HUES6 (cell line): ENCODE measurements at regions not wholly inside any gene's neighbourhood (a gene's known extent, or its start where the extent isn't known, plus 50 kb on each side); places are given as distances from the start of the nearest gene placed in this dataset.
A peak's percentile ranks its signal among the peaks of the same experiment; 100 is the strongest.
"Not testable (repeated sequence)": the region's sequence is repeated elsewhere in the genome, so short reads cannot be mapped to it uniquely, and the experiment has no call there.

ENCODE experiments used
- H3K27ac ChIP-seq: 2 replicates; pipeline ENCODE4 v1.7.0; 2013; ENCODE audit warnings: low read depth, mild to moderate bottlenecking, low read length, inconsistent platforms
- H3K27me3 ChIP-seq: 2 replicates; pipeline ENCODE4 v1.6.1; 2013; ENCODE audit warnings: low read length; ENCODE audit not compliant: control insufficient read depth, insufficient read depth
- H3K36me3 ChIP-seq: 2 replicates; pipeline ENCODE4 v1.6.1; 2013; ENCODE audit warnings: low read length; ENCODE audit not compliant: control insufficient read depth, insufficient read depth
- H3K4me1 ChIP-seq: 2 replicates; pipeline ENCODE4 v1.6.1; 2013; ENCODE audit warnings: low read length; ENCODE audit not compliant: control insufficient read depth, insufficient read depth
- H3K4me3 ChIP-seq: 2 replicates; pipeline ENCODE4 v1.5.1; 2013; ENCODE audit warnings: low read depth, low read length
- H3K9ac ChIP-seq: one replicate; pipeline ENCODE4 v1.6.1; 2013; ENCODE audit warnings: mild to moderate bottlenecking, low read length
- H3K9me3 ChIP-seq: 2 replicates; pipeline ENCODE4 v1.6.1; 2013; ENCODE audit warnings: low read depth, low read length; ENCODE audit not compliant: control insufficient read depth, insufficient read depth

GRCh38 chr7:119065966-119066365, 841.5 kb downstream of the ANKRD7 start:
- Histone ChIP-seq H3K9me3 (no peaks in the 10 kb centered on the region), H3K27ac (no peak overlapping the region), H3K9ac (no peak overlapping the region), H3K36me3 (no peaks in the 10 kb centered on the region), H3K27me3 (no peaks in the 10 kb centered on the region), H3K4me3 (no peak overlapping the region), H3K4me1 (no peaks in the 10 kb centered on the region; the same call in 1 of the 2 replicates)

- no peak overlapping the region for H3K27ac ChIP-seq
- no peaks in the 10 kb centered on the region for H3K27me3 ChIP-seq
- H3K36me3 ChIP-seq = no peaks in the 10 kb centered on the region
- H3K9me3 ChIP-seq = no peaks in the 10 kb centered on the region; the same call in 1 of the 2 replicates
- no peaks in the 10 kb centered on the region for H3K4me1 ChIP-seq
- H3K4me3 ChIP-seq = no peak overlapping the region
- no peak overlapping the region for H3K9ac ChIP-seq
These were observed 861.5 kb downstream of the ANKRD7 start for GRCh38 chr7:119086026-119086425.

DNA sequence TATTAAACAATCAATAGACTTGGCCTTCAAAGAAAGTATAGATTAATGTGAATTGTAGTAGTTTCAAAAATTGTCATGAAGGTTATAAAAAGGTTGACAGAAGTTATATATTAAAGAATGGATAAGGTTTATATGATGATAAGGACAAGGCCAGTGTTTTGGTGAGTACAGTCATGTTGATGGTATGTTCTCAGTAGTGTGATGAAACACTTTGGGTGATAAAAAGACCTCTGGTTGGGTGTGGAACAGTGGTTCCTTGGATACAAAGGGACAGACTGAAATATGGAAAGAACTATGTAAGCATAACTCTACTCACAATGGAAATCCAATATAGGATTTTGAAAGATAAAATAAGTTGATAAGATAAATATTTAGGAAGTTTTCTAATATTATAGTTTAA, 866.3 kb downstream of the ANKRD7 start:
- Histone ChIP-seq H3K4me1 (no peaks in the 10 kb centered on the region), H3K9me3 (peaks cover 13% of the 10 kb centered on the region)

DNA sequence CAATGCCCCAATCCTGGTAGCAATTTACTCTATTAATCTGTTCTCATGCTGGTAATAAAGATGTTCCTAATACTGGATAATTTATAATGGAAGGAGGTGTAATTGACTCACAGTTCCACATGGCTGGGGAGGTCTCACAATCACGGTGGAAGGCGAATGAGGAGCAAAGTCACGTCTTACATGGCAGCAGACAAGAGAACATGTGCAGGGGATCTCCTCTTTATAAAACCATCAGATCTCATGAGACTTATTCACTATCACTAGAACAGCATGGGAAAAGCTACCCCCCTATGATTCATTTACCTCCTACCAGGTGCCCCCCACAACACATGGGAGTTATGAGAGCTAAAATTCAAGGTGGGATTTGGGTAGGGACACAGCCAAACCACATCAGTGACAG, 872.2 kb downstream of the ANKRD7 start:
- H3K9ac ChIP-seq = no peak overlapping the region
- H3K4me1 ChIP-seq = peaks cover 23% of the 10 kb centered on the region
- no peak overlapping the region for H3K4me3 ChIP-seq
- peaks cover 30% of the 10 kb centered on the region for H3K9me3 ChIP-seq
- H3K36me3 ChIP-seq = peaks cover 3% of the 10 kb centered on the region; the same call in 1 of the 2 replicates
- no peaks in the 10 kb centered on the region for H3K27me3 ChIP-seq
- no peak overlapping the region for H3K27ac ChIP-seq

More for the DNA sequence above, 866.3 kb downstream of the ANKRD7 start:
- Histone ChIP-seq H3K9ac (no peak overlapping the region), H3K27me3 (no peaks in the 10 kb centered on the region), H3K36me3 (no peaks in the 10 kb centered on the region), H3K27ac (no peak overlapping the region), H3K4me3 (no peak overlapping the region)

DNA sequence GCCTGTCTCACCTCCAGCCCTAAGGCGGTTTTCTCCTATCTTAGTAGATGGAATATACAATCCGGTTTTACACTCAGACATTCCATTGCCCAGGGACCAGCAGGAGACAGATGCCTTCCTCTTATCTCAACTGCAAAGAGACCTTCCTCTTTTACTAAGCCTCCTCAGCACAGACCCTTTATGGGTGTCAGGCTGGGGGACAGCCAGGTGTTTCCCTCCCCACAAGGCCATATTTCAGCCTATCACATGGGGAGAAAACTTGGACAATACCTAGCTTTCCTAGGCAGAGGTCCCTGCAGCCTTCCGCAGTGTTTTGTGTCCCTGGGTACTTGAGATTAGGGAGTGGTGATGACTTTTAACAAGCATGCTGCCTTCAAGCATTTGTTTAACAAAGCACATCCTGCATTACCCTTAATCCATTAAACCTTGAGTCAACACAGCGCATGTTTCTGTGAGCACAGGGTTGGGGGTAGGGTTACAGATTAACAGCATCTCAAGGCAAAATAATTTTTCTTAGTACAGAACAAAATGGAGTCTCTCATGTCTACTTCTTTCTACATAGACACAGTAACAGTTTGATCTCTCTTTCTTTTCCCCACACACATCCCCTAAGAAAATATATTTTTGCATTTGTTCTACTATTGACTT, 876.2 kb downstream of the ANKRD7 start:
- Histone ChIP-seq H3K9me3 (peaks cover 18% of the 10 kb centered on the region), H3K27ac (peak overlapping the region; percentile 95), H3K9ac (peak overlapping the region; percentile 55), H3K4me1 (peaks cover 42% of the 10 kb centered on the region)
- H3K4me3 ChIP-seq, H3K36me3 ChIP-seq, H3K27me3 ChIP-seq: not testable (repeated sequence)

- peaks cover 42% of the 10 kb centered on the region for H3K4me1 ChIP-seq
- H3K27me3 ChIP-seq = no peaks in the 10 kb centered on the region
- no peak overlapping the region for H3K4me3 ChIP-seq
- H3K27ac ChIP-seq = no peak overlapping the region; the same call in 1 of the 2 replicates
- H3K9me3 ChIP-seq = peaks cover 5% of the 10 kb centered on the region; the same call in 1 of the 2 replicates
- no peaks in the 10 kb centered on the region for H3K36me3 ChIP-seq
- H3K9ac ChIP-seq = no peak overlapping the region
These were observed 877.8 kb downstream of the ANKRD7 start for GRCh38 chr7:119102291-119102690.

DNA sequence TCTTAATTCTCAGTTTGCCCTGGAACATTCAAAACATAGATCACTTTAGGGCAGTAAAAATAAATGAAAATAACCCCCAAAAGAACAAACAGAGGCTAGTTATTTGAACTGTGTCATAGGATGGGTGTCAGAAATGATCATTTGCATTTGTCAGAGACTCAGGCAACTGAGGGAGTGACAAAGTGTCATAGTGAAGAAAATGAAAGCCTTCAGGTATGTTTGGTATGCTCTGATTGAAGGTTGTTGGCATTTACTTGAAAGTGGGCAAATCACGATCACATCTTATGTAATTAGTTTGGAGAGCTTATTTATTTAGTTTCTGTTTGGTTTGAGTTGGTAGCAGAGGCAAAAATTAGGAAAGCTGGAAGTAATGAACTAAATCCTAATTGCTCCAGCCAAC, 880.9 kb downstream of the ANKRD7 start:
- no peak overlapping the region for H3K27ac ChIP-seq
- no peak overlapping the region for H3K4me3 ChIP-seq
- H3K4me1 ChIP-seq = peaks cover 29% of the 10 kb centered on the region
- H3K9me3 ChIP-seq = peaks cover 5% of the 10 kb centered on the region; the same call in 1 of the 2 replicates
- no peaks in the 10 kb centered on the region for H3K27me3 ChIP-seq
- no peak overlapping the region for H3K9ac ChIP-seq
- H3K36me3 ChIP-seq = no peaks in the 10 kb centered on the region

- no peak overlapping the region for H3K4me3 ChIP-seq
- H3K27ac ChIP-seq = no peak overlapping the region
- no peaks in the 10 kb centered on the region for H3K27me3 ChIP-seq
- H3K9me3 ChIP-seq = no peaks in the 10 kb centered on the region
- peaks cover 8% of the 10 kb centered on the region; the same call in 1 of the 2 replicates for H3K4me1 ChIP-seq
- H3K9ac ChIP-seq = no peak overlapping the region
- H3K36me3 ChIP-seq = no peaks in the 10 kb centered on the region
These were observed 898.8 kb downstream of the ANKRD7 start for GRCh38 chr7:119123326-119123725.

DNA sequence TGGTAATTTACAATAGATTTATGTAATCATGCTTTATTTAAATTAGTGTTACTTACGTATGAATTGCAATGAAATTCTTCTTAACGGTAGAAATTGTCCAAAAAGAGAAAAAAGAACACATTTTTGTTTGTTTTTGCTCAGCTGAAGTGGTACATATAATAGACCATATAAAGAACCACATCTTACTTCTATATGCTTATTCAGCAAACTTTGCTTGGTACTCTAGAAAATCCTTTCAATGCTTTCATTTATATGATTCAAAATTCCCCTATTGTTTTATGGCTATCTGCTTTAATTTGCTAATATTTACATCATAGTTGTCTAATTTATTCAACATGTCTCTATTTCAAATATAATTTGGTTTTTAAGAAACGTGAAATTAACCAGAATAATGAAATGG, 903.2 kb downstream of the ANKRD7 start:
- no peaks in the 10 kb centered on the region for H3K36me3 ChIP-seq
- no peaks in the 10 kb centered on the region for H3K27me3 ChIP-seq
- no peaks in the 10 kb centered on the region for H3K9me3 ChIP-seq
- H3K9ac ChIP-seq = no peak overlapping the region
- no peak overlapping the region for H3K4me3 ChIP-seq
- H3K27ac ChIP-seq = no peak overlapping the region
- peaks cover 8% of the 10 kb centered on the region; the same call in 1 of the 2 replicates for H3K4me1 ChIP-seq

DNA sequence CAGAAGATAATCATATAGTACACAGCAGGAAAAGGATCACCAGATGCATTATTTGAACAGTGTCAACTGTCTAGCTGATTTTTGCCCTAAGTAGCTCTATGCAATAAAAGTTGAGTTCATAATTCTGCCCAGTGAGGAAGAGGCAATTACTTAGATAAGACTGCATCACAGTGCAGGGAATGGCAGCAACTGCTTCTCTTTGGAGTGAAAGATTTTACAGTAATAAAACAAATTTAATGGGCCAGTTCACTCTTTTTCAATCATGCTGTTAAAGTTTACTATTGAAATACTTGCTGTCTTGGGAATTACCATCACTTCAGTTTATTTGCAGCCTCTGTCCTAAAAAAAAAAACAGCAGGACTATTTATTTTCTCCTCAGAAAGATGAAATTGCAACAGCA, 907.9 kb downstream of the ANKRD7 start:
- H3K36me3 ChIP-seq = no peaks in the 10 kb centered on the region
- H3K27me3 ChIP-seq = no peaks in the 10 kb centered on the region
- no peak overlapping the region for H3K4me3 ChIP-seq
- H3K27ac ChIP-seq = no peak overlapping the region
- no peaks in the 10 kb centered on the region for H3K4me1 ChIP-seq
- H3K9ac ChIP-seq = no peak overlapping the region
- no peaks in the 10 kb centered on the region for H3K9me3 ChIP-seq

- H3K9me3 ChIP-seq = peaks cover 20% of the 10 kb centered on the region
- H3K27ac ChIP-seq = no peak overlapping the region
- H3K36me3 ChIP-seq = no peaks in the 10 kb centered on the region
- H3K9ac ChIP-seq = no peak overlapping the region
- H3K27me3 ChIP-seq = no peaks in the 10 kb centered on the region
- H3K4me1 ChIP-seq = no peaks in the 10 kb centered on the region
- no peak overlapping the region for H3K4me3 ChIP-seq
These were observed 942.9 kb downstream of the ANKRD7 start for GRCh38 chr7:119167431-119167830.
